SK-N-SH (cell line): ENCODE measurements at regions not wholly inside any gene's neighbourhood (a gene's known extent, or its start where the extent isn't known, plus 50 kb on each side); places are given as distances from the start of the nearest gene placed in this dataset.

ENCODE experiments used
- CTCF ChIA-PET: fragments of 300-600, 350-600 bp; formaldehyde crosslinking; extraction: SDS; loops from one replicate; lab custom pipeline; 2021; lab: Yijun Ruan, JAX
- POLR2A ChIA-PET: fragments of 350-600 bp; sonication (Branson Sonifier 250); formaldehyde crosslinking; extraction: SDS; loops from one replicate; lab custom pipeline; 2020; ENCODE audit warnings: antibody characterized with exemption, inconsistent platforms; lab: Yijun Ruan, JAX
- DNase-seq: peaks from one replicate; pipeline ENCODE4 v3.0.0; 2012
- H2AFZ ChIP-seq: fragments of 200-600 bp; sonication (generic); 2 replicates; pipeline ENCODE4 v1.8.1; 2016; ENCODE audit warnings: antibody characterized with exemption, mild to moderate bottlenecking, low read depth
- H3F3A ChIP-seq: fragments of 200-600 bp; sonication (generic); replicated peaks from 2 replicates; pipeline ENCODE3; 2016; ENCODE audit warnings: antibody characterized with exemption, mild to moderate bottlenecking; ENCODE audit not compliant: insufficient read depth
- H3K27ac ChIP-seq, 2 experiments: fragments of 200-500 bp in 1 of 2; fragments of 200-600 bp in 1 of 2; sonication (Bioruptor generic) in 1 of 2; sonication (generic), shearing (Covaris generic) in 1 of 2; 2 replicates each; pipeline versions ENCODE4 v1.5.1 to v1.6.1; 2014 to 2016; ENCODE audit warnings: low read depth in 2 of 2, inconsistent platforms in 1 of 2, low read length in 1 of 2, mild to moderate bottlenecking in 1 of 2, mixed read lengths in 1 of 2
- H3K27me3 ChIP-seq: fragments of 200-600 bp; sonication (generic), shearing (Covaris generic); 2 replicates; pipeline ENCODE4 v1.6.1; 2016; ENCODE audit warnings: mixed run types; ENCODE audit not compliant: insufficient read depth
- H3K36me3 ChIP-seq, 2 experiments: fragments of 200-500 bp in 1 of 2; fragments of 200-600 bp in 1 of 2; sonication (Bioruptor generic) in 1 of 2; sonication (generic) in 1 of 2; replicated peaks in 1 of 2; 2 replicates each; pipeline versions ENCODE3 to v1.5.1; 2014 to 2016; ENCODE audit warnings: low read length in 1 of 2, mild to moderate bottlenecking in 1 of 2; ENCODE audit not compliant: insufficient read depth in 2 of 2, control insufficient read depth in 1 of 2
- H3K4me1 ChIP-seq, 2 experiments: fragments of 200-500 bp in 1 of 2; fragments of 200-600 bp in 1 of 2; sonication (Bioruptor generic) in 1 of 2; sonication (generic), shearing (Covaris generic) in 1 of 2; 2 replicates each; pipeline versions ENCODE4 v1.5.1 to v1.6.1; 2014 to 2016; ENCODE audit warnings: low read depth in 1 of 2, low read length in 1 of 2, mixed run types in 1 of 2; ENCODE audit not compliant: insufficient read depth in 2 of 2, control insufficient read depth in 1 of 2
- H3K4me2 ChIP-seq: fragments of 200-600 bp; sonication (generic), shearing (Covaris generic); 2 replicates; pipeline ENCODE4 v1.6.1; 2017; ENCODE audit warnings: mixed run types
- H3K4me3 ChIP-seq, 2 experiments: fragments of 200-500 bp in 1 of 2; fragments of 200-600 bp in 1 of 2; sonication (Bioruptor generic) in 1 of 2; sonication (generic), shearing (Covaris generic) in 1 of 2; 2 replicates each; pipeline versions ENCODE4 v1.5.1 to v1.8.1; 2014 to 2016; ENCODE audit warnings: low read depth in 2 of 2, inconsistent platforms in 1 of 2, low read length in 1 of 2, mild to moderate bottlenecking in 1 of 2, mixed read lengths in 1 of 2, moderate library complexity in 1 of 2
- H3K79me2 ChIP-seq: fragments of 200-600 bp; sonication (generic); 2 replicates; pipeline ENCODE4 v1.8.1; 2017; ENCODE audit warnings: mild to moderate bottlenecking; ENCODE audit not compliant: insufficient read depth
- H3K9ac ChIP-seq: fragments of 200-600 bp; sonication (generic); 2 replicates; pipeline ENCODE4 v1.6.1; 2017; ENCODE audit warnings: mixed run types
- H3K9me2 ChIP-seq: fragments of 200-600 bp; sonication (generic); 2 replicates; pipeline ENCODE4 v1.6.1; 2017; ENCODE audit warnings: mixed run types
- H3K9me3 ChIP-seq: fragments of 200-600 bp; sonication (generic); 2 replicates; pipeline ENCODE4 v1.6.1; 2017; ENCODE audit warnings: mixed run types, mild to moderate bottlenecking, moderate library complexity
- H4K20me1 ChIP-seq: fragments of 200-600 bp; sonication (generic); 2 replicates; pipeline ENCODE4 v1.6.1; 2017; ENCODE audit warnings: mild to moderate bottlenecking, mixed run types; ENCODE audit not compliant: insufficient read depth
- CTCF ChIP-seq: fragments of 200-600 bp; sonication (generic); IDR thresholded peaks from 2 replicates; pipeline ENCODE4 v1.6.1; 2017; ENCODE audit warnings: antibody characterized with exemption, mild to moderate bottlenecking, moderate library complexity
- FOXJ3 ChIP-seq: sonication (generic); formaldehyde crosslinking; IDR thresholded peaks from 2 replicates; pipeline ENCODE4 v1.5.1; 2020; ENCODE audit warnings: mild to moderate bottlenecking, missing genetic modification reagents
- MEF2A ChIP-seq: IDR thresholded peaks from 2 replicates; pipeline ENCODE4 v1.4.0; 2012; ENCODE audit warnings: low read depth, borderline replicate concordance
- MXI1 ChIP-seq: IDR thresholded peaks from 2 replicates; pipeline ENCODE4 v1.6.1; 2012; ENCODE audit warnings: mild to moderate bottlenecking, low read depth, low read length, improper control_type of control experiment
- NFIC ChIP-seq: IDR thresholded peaks from 2 replicates; pipeline ENCODE4 v1.4.0; 2012; ENCODE audit warnings: borderline replicate concordance
- RCOR1 ChIP-seq: fragments of 150-350 bp; IDR thresholded peaks from 2 replicates; pipeline ENCODE4 v1.6.1; 2017; ENCODE audit warnings: antibody characterized with exemption, low read length
- REST ChIP-seq: IDR thresholded peaks from 2 replicates; pipeline ENCODE4 v1.6.1; 2012; ENCODE audit warnings: mild to moderate bottlenecking, low read depth, low read length, moderate library complexity
- TCF12 ChIP-seq: IDR thresholded peaks from 2 replicates; pipeline ENCODE4 v1.4.0; 2012
- TEAD4 ChIP-seq: IDR thresholded peaks from 2 replicates; pipeline ENCODE4 v1.4.0; 2012; ENCODE audit warnings: mild to moderate bottlenecking, borderline replicate concordance; ENCODE audit not compliant: insufficient read depth
- YY1 ChIP-seq: IDR thresholded peaks from 2 replicates; pipeline ENCODE4 v1.4.0; 2012; ENCODE audit warnings: low read depth, mild to moderate bottlenecking
- ZBTB33 ChIP-seq: IDR thresholded peaks from 2 replicates; pipeline ENCODE4 v1.4.0; 2012; ENCODE audit warnings: low read depth, borderline replicate concordance
- WGBS: methylation state at CpG from one replicate; pipeline ENCODE4 v1.1.6; 2017; ENCODE audit warnings: low lambda C conversion rate; 5-methylcytosine and 5-hydroxymethylcytosine counted together
- TF ChIP-seq, protein P1 (sequence below): IDR thresholded peaks from 2 replicates; pipeline ENCODE4 v1.4.0; 2012; ENCODE audit warnings: low read depth, borderline replicate concordance

GRCh38 chr3:83628471-83628870, 1330.3 kb upstream of the CADM2 start:
- DNase-seq = no peak
- ChIA-PET CTCF (no interaction called here), POLR2A (no interaction called here)
- H3K4me3 ChIP-seq = no peak overlapping the region
- H3K4me2 ChIP-seq = no peak overlapping the region
- WGBS = 31% methylated on average over 1 of the region's 1 CpG
- no peaks in the 10 kb centered on the region for H3K9me2 ChIP-seq
- no peaks in the 10 kb centered on the region for H3K27me3 ChIP-seq
- TF ChIP-seq NFIC (no peak), RCOR1 (no peak), TCF12 (no peak), ZBTB33 (no peak), YY1 (no peak), REST (no peak), CTCF (no peak), MXI1 (no peak), MEF2A (no peak), FOXJ3 (no peak), TEAD4 (no peak)
- TF ChIP-seq, protein P1, sequence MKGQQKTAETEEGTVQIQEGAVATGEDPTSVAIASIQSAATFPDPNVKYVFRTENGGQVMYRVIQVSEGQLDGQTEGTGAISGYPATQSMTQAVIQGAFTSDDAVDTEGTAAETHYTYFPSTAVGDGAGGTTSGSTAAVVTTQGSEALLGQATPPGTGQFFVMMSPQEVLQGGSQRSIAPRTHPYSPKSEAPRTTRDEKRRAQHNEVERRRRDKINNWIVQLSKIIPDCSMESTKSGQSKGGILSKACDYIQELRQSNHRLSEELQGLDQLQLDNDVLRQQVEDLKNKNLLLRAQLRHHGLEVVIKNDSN = no peak
- no peaks in the 10 kb centered on the region for H4K20me1 ChIP-seq
- no peak overlapping the region for H3K9ac ChIP-seq
- H3K4me1 ChIP-seq = no peaks in the 10 kb centered on the region
- H3K36me3 ChIP-seq = no peaks in the 10 kb centered on the region
- H3K27ac ChIP-seq = no peak overlapping the region
- H3F3A ChIP-seq = no peaks in the 10 kb centered on the region
- no peak overlapping the region for H2AFZ ChIP-seq
- H3K79me2 ChIP-seq = no peaks in the 10 kb centered on the region
- H3K9me3 ChIP-seq = no peaks in the 10 kb centered on the region
